Neural progenitor cell (in vitro differentiated cells): ENCODE measurements at regions not wholly inside any gene's neighbourhood (a gene's known extent, or its start where the extent isn't known, plus 50 kb on each side); places are given as distances from the start of the nearest gene placed in this dataset.

Experiments
- EZH2 ChIP-seq: fragments of 200-600 bp; sonication (generic); IDR thresholded peaks from 2 replicates; pipeline ENCODE4 v1.6.1; 2017; ENCODE audit warnings: antibody characterized with exemption, mild to moderate bottlenecking, moderate library complexity
- EZH2phosphoT487 ChIP-seq: fragments of 200-600 bp; sonication (generic); IDR thresholded peaks from 2 replicates; pipeline ENCODE4 v1.6.1; 2017; ENCODE audit warnings: antibody characterized with exemption

DNA sequence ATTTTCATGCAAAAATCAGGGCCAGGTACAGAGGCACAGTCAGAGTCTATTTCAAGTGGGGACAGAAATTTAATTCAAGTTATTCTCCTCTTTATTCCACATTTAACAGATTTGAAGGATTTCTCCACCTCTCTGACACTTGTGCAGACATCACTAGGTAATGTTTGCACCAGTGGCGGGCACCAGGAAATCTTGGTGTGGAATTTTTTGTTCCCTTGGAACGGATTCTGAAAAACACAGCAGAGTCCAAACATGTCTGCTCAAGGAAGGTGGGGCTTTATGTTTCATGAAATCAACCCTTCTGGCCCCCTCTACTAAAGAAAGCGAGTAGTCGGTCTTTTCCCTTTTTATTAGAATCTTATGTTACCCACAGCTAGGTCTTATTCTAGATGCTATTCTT, 271.2 kb upstream of the MDFIC2 start:
- no peak for TF ChIP-seq EZH2phosphoT487
- TF ChIP-seq EZH2 = no peak
